ENCODE measurements at regions not wholly inside any gene's neighbourhood (a gene's known extent, or its start where the extent isn't known, plus 50 kb on each side); places are given as distances from the start of the nearest gene placed in this dataset.
"Not testable (repeated sequence)": the region's sequence is repeated elsewhere in the genome, so short reads cannot be mapped to it uniquely, and the experiment has no call there.

DNA sequence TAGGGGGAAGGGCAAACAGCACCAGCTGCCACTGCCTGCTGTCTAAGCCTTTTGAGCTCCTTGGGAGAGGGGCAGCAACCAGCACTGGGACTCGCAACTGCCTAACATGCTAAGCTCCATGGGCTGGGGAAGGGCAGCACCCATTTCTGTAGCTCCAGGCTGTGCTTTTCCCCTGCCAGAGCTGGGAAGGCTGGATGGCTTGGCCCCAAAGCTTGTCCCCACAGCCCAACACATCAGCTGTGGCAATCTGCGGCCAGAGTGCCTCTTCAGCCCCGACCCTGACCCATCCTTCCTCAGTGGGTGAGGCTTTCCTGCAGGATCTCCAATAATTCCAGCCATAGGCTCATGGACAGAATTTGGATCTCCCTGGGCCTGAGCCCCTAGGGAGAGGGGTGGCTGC is 551.3 kb downstream of the TMEM135 start:
- no peak for ATAC-seq (replicated peaks in 6 of 8)
- in situ Hi-C loops (cut with MboI; ENCODE audit: low pct_unique_long_range_greater_than_20kb in 2 of 9, low sequenced_read_pairs in 9 of 9, unreplicated experiment in 9 of 9) = no loop called here
- Histone ChIP-seq H3K27ac (no peak overlapping the region), H3K4me1 (replicated peaks in 1 of 2) (no peaks in the 10 kb centered on the region), H3K4me3 (no peak overlapping the region)
- 5 to 100% methylated on average over 1 to 3 of the region's 3 CpGs; no CpG with 5 or more reads in 8 of the 10 experiments for WGBS, 10 experiments

- 0 to 56% (median 33%) methylated on average over 1 of the region's 1 CpG; no CpG with 5 or more reads in 1 of the 10 experiments for WGBS, 10 experiments
- in situ Hi-C loops (cut with MboI; ENCODE audit: low pct_unique_long_range_greater_than_20kb in 2 of 9, low sequenced_read_pairs in 9 of 9, unreplicated experiment in 9 of 9) = not testable (repeated sequence)
These were observed 547.9 kb downstream of the TMEM135 start for GRCh38 chr11:87585613-87586012.

DNA sequence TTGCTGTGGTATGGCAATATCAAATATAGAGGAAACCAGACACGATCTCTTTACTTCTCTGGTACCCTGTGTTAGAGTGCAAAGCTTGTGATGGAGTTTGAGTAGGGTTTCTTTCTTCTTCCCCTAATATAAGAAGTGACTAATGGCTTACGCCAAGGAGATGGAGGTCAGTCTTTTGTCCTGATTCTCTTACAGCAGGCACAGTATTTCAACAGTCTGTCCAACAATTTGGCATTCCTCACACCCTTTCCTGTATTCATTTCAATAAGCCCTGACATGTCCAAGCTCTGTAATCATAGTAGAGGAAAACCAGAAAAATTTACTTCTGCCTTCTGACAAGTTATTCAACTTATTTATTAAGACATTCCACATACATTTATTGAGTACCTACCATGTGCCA is 546.2 kb downstream of the TMEM135 start:
- in situ Hi-C loops (cut with MboI; ENCODE audit: low pct_unique_long_range_greater_than_20kb in 2 of 9, low sequenced_read_pairs in 9 of 9, unreplicated experiment in 9 of 9) = no loop called here
- Histone ChIP-seq H3K27ac (no peak overlapping the region), H3K4me3 (no peak overlapping the region), H3K4me1 (replicated peaks in 1 of 2) (no peaks in the 10 kb centered on the region)
- WGBS, 10 experiments = 14 to 100% (median 78%) methylated on average over 1 to 2 of the region's 2 CpGs; no CpG with 5 or more reads in 2 of the 10 experiments
- ATAC-seq (replicated peaks in 6 of 8) = peak in 2 of 8 experiments; percentile 27 to 77

More at GRCh38 chr11:87585613-87586012, 547.9 kb downstream of the TMEM135 start:
- not testable (repeated sequence) for H3K27ac ChIP-seq; H3K4me1 ChIP-seq (replicated peaks in 1 of 2); ATAC-seq (replicated peaks in 6 of 8); H3K4me3 ChIP-seq

DNA sequence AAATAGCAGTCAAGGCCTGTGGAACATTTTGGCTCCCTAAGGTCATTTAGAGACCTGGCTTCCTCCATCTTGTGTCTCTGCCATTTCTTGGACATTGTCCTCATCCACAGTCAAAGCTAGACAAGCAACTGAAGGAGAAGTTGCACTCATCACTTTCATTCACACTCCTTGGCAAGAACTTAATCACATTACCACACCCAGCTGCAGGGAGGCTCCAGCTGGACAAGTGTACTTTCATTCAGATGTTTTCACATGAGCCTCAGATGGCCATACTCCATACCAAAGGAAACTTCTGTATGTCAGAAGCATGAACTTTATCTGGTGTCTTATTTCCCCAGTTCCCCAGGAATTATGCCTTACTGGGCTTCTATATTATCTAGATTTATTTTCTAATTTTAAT is 537.4 kb downstream of the TMEM135 start:
- in situ Hi-C loops (cut with MboI; ENCODE audit: low pct_unique_long_range_greater_than_20kb in 2 of 9, low sequenced_read_pairs in 9 of 9, unreplicated experiment in 9 of 9) = no loop called here
- Histone ChIP-seq H3K27ac (no peak overlapping the region), H3K4me3 (no peak overlapping the region), H3K4me1 (replicated peaks in 1 of 2) (no peaks in the 10 kb centered on the region)
- ATAC-seq (replicated peaks in 6 of 8) = peak in 2 of 8 experiments; percentile 73 to 90

DNA sequence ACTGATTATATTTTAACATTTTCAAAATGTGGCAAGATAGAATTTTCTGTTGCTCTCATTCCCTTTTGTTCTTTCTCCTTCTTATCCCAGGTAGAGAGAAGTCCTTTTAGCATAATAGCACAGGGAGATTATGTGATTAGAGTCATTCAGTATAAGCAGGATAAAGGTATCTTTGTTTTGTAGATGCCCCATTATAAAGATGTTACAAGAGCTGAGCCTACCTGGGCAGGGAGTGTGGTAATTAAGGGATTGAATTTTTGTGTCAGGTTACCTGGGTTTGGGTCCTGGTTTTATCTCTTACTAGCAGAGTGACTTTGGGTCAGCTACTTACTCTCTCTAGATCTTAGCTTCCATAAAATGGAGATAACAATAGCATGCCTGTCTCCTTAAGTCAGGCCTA is 536.5 kb downstream of the TMEM135 start:
- no peak for ATAC-seq (replicated peaks in 6 of 8)
- H3K4me3 ChIP-seq = no peak overlapping the region
- no peaks in the 10 kb centered on the region for H3K4me1 ChIP-seq (replicated peaks in 1 of 2)
- no peak overlapping the region for H3K27ac ChIP-seq
- in situ Hi-C loops (cut with MboI; ENCODE audit: low pct_unique_long_range_greater_than_20kb in 2 of 9, low sequenced_read_pairs in 9 of 9, unreplicated experiment in 9 of 9) = no loop called here

GRCh38 chr11:87573708-87574107 is 536.0 kb downstream of the TMEM135 start:
- H3K4me1 ChIP-seq (replicated peaks in 1 of 2) = no peaks in the 10 kb centered on the region
- ATAC-seq (replicated peaks in 6 of 8) = no peak
- H3K4me3 ChIP-seq = no peak overlapping the region
- in situ Hi-C loops (cut with MboI; ENCODE audit: low pct_unique_long_range_greater_than_20kb in 2 of 9, low sequenced_read_pairs in 9 of 9, unreplicated experiment in 9 of 9) = no loop called here
- H3K27ac ChIP-seq = no peak overlapping the region
- 0 to 86% (median 50%) methylated on average over 1 of the region's 1 CpG; no CpG with 5 or more reads in 3 of the 10 experiments for WGBS, 10 experiments

- H3K4me3 ChIP-seq = no peak overlapping the region
- in situ Hi-C loops (cut with MboI; ENCODE audit: low pct_unique_long_range_greater_than_20kb in 2 of 9, low sequenced_read_pairs in 9 of 9, unreplicated experiment in 9 of 9) = no loop called here
- no peak overlapping the region for H3K27ac ChIP-seq
- no peaks in the 10 kb centered on the region for H3K4me1 ChIP-seq (replicated peaks in 1 of 2)
- ATAC-seq (replicated peaks in 6 of 8) = no peak
These were observed 535.1 kb downstream of the TMEM135 start for GRCh38 chr11:87572881-87573280.

- in situ Hi-C loops (cut with MboI; ENCODE audit: low pct_unique_long_range_greater_than_20kb in 2 of 9, low sequenced_read_pairs in 9 of 9, unreplicated experiment in 9 of 9) = no loop called here
- no peak overlapping the region for H3K27ac ChIP-seq
- no peak overlapping the region for H3K4me3 ChIP-seq
- WGBS, 10 experiments = 0 to 100% (median 87%) methylated on average over 1 of the region's 1 CpG; no CpG with 5 or more reads in 2 of the 10 experiments
- ATAC-seq (replicated peaks in 6 of 8) = no peak
- no peaks in the 10 kb centered on the region for H3K4me1 ChIP-seq (replicated peaks in 1 of 2)
These were observed 522.6 kb downstream of the TMEM135 start for GRCh38 chr11:87560352-87560751.

- not testable (repeated sequence) for H3K4me1 ChIP-seq (replicated peaks in 1 of 2)
- WGBS, 10 experiments = 0 to 100% (median 77%) methylated on average over 1 to 3 of the region's 3 CpGs; no CpG with 5 or more reads in 3 of the 10 experiments
These were observed 522.1 kb downstream of the TMEM135 start for GRCh38 chr11:87559852-87560251.

GRCh38 chr11:87555101-87555500 is 517.4 kb downstream of the TMEM135 start:
- Histone ChIP-seq H3K4me3 (no peak overlapping the region), H3K4me1 (replicated peaks in 1 of 2) (no peaks in the 10 kb centered on the region), H3K27ac (no peak overlapping the region)
- in situ Hi-C loops (cut with MboI; ENCODE audit: low pct_unique_long_range_greater_than_20kb in 2 of 9, low sequenced_read_pairs in 9 of 9, unreplicated experiment in 9 of 9) = no loop called here
- no peak for ATAC-seq (replicated peaks in 6 of 8)
- WGBS, 10 experiments = 28 to 81% (median 56%) methylated on average over 1 to 2 of the region's 2 CpGs; no CpG with 5 or more reads in 1 of the 10 experiments

More at GRCh38 chr11:87559852-87560251, 522.1 kb downstream of the TMEM135 start:
- H3K27ac ChIP-seq; ATAC-seq (replicated peaks in 6 of 8); H3K4me3 ChIP-seq; in situ Hi-C loops (cut with MboI; ENCODE audit: low pct_unique_long_range_greater_than_20kb in 2 of 9, low sequenced_read_pairs in 9 of 9, unreplicated experiment in 9 of 9): not testable (repeated sequence)

- no peak overlapping the region for H3K27ac ChIP-seq
- no peak overlapping the region for H3K4me3 ChIP-seq
- ATAC-seq (replicated peaks in 6 of 8) = no peak
- in situ Hi-C loops (cut with MboI; ENCODE audit: low pct_unique_long_range_greater_than_20kb in 2 of 9, low sequenced_read_pairs in 9 of 9, unreplicated experiment in 9 of 9) = no loop called here
- WGBS, 10 experiments = 39 to 100% (median 88%) methylated on average over 2 to 3 of the region's 3 CpGs; no CpG with 5 or more reads in 1 of the 10 experiments
- peaks cover 0 to 5% of the 10 kb centered on the region in 2 donors for H3K4me1 ChIP-seq (replicated peaks in 1 of 2)
These were observed 511.1 kb downstream of the TMEM135 start for GRCh38 chr11:87548797-87549196.

GRCh38 chr11:87545858-87546257 is 508.1 kb downstream of the TMEM135 start:
- H3K4me1 ChIP-seq (replicated peaks in 1 of 2) = peaks cover 0 to 5% of the 10 kb centered on the region in 2 donors
- 0 to 17% (median 0%) methylated on average over 1 of the region's 1 CpG; no CpG with 5 or more reads in 5 of the 10 experiments for WGBS, 10 experiments
- no peak overlapping the region for H3K27ac ChIP-seq
- in situ Hi-C loops (cut with MboI; ENCODE audit: low pct_unique_long_range_greater_than_20kb in 2 of 9, low sequenced_read_pairs in 9 of 9, unreplicated experiment in 9 of 9) = no loop called here
- H3K4me3 ChIP-seq = no peak overlapping the region
- ATAC-seq (replicated peaks in 6 of 8) = peak in 7 of 8 experiments; percentile 48 to 96 (median 94)

GRCh38 chr11:87539596-87539995 is 501.9 kb downstream of the TMEM135 start:
- Histone ChIP-seq H3K27ac (no peak overlapping the region), H3K4me3 (no peak overlapping the region), H3K4me1 (replicated peaks in 1 of 2) (no peaks in the 10 kb centered on the region)
- in situ Hi-C loops (cut with MboI; ENCODE audit: low pct_unique_long_range_greater_than_20kb in 2 of 9, low sequenced_read_pairs in 9 of 9, unreplicated experiment in 9 of 9) = no loop called here
- 0 to 100% (median 87%) methylated on average over 1 of the region's 1 CpG for WGBS, 10 experiments
- ATAC-seq (replicated peaks in 6 of 8) = no peak

DNA sequence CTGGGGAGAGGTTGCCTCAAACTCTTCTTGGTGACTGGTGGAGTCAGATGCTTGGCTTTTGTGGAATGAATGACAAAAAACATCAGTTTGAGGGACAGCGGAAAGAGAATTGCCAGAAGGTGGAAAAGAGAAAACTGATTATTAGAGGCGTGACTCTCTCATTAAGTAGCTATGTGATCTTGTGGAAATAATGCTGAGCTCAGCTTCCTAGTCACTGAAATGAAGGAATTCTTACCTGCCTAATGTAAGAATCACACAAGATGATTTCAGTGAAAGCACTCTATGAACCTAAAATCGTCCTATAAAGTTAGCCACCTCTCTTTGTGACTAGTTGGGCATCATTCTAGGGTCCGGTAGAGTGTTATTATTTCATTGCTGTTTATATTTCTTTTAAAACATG is 498.8 kb downstream of the TMEM135 start:
- WGBS, 10 experiments = 49 to 95% (median 83%) methylated on average over 2 to 4 of the region's 4 CpGs; no CpG with 5 or more reads in 1 of the 10 experiments
- no peak overlapping the region for H3K4me3 ChIP-seq
- no peak for ATAC-seq (replicated peaks in 6 of 8)
- in situ Hi-C loops (cut with MboI; ENCODE audit: low pct_unique_long_range_greater_than_20kb in 2 of 9, low sequenced_read_pairs in 9 of 9, unreplicated experiment in 9 of 9) = no loop called here
- no peak overlapping the region for H3K27ac ChIP-seq
- no peaks in the 10 kb centered on the region for H3K4me1 ChIP-seq (replicated peaks in 1 of 2)

Measured in motor neuron (in vitro differentiated cells).